Loucy (cell line): ENCODE measurements at regions not wholly inside any gene's neighbourhood (a gene's known extent, or its start where the extent isn't known, plus 50 kb on each side); places are given as distances from the start of the nearest gene placed in this dataset.

ENCODE experiments used
- CTCF ChIP-seq: fragments of 200-600 bp; sonication (generic); conservative IDR thresholded peaks from 2 replicates; pipeline ENCODE4 v1.5.1; 2014; ENCODE audit warnings: mild to moderate bottlenecking, antibody characterized with exemption, low read length
- EZH2phosphoT487 ChIP-seq: fragments of 200-600 bp; IDR thresholded peaks from 2 replicates; pipeline ENCODE4 v1.6.1; 2018; ENCODE audit warnings: antibody characterized with exemption, mild to moderate bottlenecking, moderate library complexity, borderline replicate concordance

GRCh38 chr4:13164783-13165331 lies 319.3 kb downstream of the RAB28 start:
- TF ChIP-seq CTCF (no peak), EZH2phosphoT487 (no peak)
